SK-N-MC (cell line): ENCODE measurements at regions not wholly inside any gene's neighbourhood (a gene's known extent, or its start where the extent isn't known, plus 50 kb on each side); places are given as distances from the start of the nearest gene placed in this dataset.

Experiments used
- FOXP2 ChIP-seq: optimal IDR thresholded peaks from 2 replicates; pipeline ENCODE3; 2011; ENCODE audit warnings: mild to moderate bottlenecking, moderate library complexity; ENCODE audit not compliant: insufficient read depth; ENCODE audit errors: extremely low read length, control extremely low read depth
- POLR2AphosphoS5 ChIP-seq: IDR thresholded peaks from 2 replicates; pipeline ENCODE4 v1.6.1; 2012; ENCODE audit warnings: mild to moderate bottlenecking, low read depth, low read length, borderline replicate concordance

- no peak for TF ChIP-seq FOXP2
- TF ChIP-seq POLR2AphosphoS5: no peak
These were observed 288.7 kb downstream of the PAX1 start for GRCh38 chr20:21994203-21994602.
